GM12864 (cell line): ENCODE measurements at regions not wholly inside any gene's neighbourhood (a gene's known extent, or its start where the extent isn't known, plus 50 kb on each side); places are given as distances from the start of the nearest gene placed in this dataset.
"Not testable (repeated sequence)": the region's sequence is repeated elsewhere in the genome, so short reads cannot be mapped to it uniquely, and the experiment has no call there.

ENCODE experiments used
- DNase-seq: peaks from one replicate; pipeline ENCODE4 v3.0.0-alpha.2; 2011; ENCODE audit warnings: low read depth
- H3K4me3 ChIP-seq: 2 replicates; pipeline ENCODE4 v1.5.1; 2011; ENCODE audit warnings: mild to moderate bottlenecking, low read depth, low read length, control low read depth
- TF ChIP-seq, protein P1 (sequence below): IDR thresholded peaks from 2 replicates; pipeline ENCODE4 v1.5.1; 2011; ENCODE audit warnings: low read depth, mild to moderate bottlenecking, moderate library complexity, low read length, control low read depth, inconsistent platforms; ENCODE audit errors: missing control alignments

DNA sequence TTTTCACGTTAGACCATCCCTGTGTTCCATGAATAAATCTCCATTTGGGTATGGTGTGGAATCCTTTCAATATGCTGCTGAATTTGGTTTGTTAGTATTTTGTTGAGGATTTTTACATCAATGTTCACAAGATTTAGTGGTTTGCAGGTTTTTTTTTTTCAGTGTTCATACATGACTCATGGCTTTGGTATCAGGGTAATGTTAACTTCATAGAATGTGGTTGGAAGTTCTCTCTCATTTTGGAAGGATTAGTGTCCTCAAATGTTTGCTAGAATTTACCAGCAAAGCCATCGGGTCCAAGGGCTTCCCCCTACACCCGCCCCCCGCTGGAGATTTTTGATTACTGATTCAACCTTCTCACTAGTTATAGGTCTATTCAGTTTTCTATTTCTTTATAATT, 398.0 kb downstream of the NXPH1 start:
- H3K4me3 ChIP-seq = no peak overlapping the region
- TF ChIP-seq, protein P1, sequence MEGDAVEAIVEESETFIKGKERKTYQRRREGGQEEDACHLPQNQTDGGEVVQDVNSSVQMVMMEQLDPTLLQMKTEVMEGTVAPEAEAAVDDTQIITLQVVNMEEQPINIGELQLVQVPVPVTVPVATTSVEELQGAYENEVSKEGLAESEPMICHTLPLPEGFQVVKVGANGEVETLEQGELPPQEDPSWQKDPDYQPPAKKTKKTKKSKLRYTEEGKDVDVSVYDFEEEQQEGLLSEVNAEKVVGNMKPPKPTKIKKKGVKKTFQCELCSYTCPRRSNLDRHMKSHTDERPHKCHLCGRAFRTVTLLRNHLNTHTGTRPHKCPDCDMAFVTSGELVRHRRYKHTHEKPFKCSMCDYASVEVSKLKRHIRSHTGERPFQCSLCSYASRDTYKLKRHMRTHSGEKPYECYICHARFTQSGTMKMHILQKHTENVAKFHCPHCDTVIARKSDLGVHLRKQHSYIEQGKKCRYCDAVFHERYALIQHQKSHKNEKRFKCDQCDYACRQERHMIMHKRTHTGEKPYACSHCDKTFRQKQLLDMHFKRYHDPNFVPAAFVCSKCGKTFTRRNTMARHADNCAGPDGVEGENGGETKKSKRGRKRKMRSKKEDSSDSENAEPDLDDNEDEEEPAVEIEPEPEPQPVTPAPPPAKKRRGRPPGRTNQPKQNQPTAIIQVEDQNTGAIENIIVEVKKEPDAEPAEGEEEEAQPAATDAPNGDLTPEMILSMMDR = no peak
- DNase-seq = no peak

DNA sequence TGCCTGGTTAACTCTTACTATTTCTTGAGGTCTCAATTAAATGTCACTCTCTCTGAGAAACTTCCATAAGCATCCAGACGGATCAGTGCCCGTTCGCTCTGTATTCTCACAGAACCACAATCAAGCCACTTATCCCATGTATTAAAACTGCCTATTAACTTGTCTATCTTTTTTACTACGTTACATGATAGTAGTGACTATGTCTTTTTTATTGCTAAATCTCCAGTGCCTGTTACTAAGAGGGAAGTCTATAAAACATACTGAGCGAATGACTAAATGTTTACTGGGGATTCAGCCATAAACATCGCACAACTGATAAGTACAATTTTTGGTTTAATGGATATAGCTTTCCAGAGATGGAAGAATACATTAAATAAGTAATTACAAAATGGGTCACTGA, 399.9 kb downstream of the NXPH1 start:
- no peak overlapping the region for H3K4me3 ChIP-seq
- DNase-seq = no peak
- TF ChIP-seq, protein P1 = no peak

DNA sequence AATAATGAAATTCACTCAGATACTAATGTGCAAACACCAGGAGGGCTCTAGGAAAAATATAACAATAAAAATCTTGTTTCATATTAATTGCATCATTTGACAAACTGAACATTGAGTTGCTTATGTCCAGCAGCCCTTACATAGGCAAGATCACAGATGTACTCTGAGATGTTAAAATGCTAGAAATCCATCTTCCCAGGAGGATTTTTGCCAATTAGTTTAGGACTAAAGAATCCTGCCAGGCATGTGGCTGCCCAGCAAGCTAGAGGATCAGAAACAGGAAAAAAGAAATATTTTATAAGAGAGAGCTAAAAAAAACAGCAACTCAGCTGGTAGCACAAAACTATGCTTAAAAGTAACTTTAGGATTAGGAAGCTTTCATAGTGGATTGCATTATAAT, 407.8 kb downstream of the NXPH1 start:
- DNase-seq = no peak
- TF ChIP-seq, protein P1 = no peak
- no peak overlapping the region for H3K4me3 ChIP-seq

DNA sequence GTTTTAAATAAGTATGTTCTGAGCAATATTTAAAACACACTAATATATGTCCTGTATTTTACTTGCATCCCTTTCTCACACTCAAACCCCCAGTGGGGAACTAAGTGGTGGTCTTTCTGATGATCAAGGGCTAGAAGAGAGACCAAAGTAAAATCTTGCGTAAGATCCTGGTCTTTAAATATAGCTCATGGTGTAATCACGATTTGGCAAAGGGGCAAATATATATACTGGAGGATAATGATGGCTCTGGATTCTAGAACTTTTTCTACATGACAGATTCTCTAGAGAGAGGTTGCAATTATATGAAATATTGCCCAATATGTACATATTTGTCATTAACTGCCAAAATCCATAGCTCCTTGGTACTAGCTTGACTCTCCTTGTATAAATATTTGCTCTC, 438.3 kb downstream of the NXPH1 start:
- TF ChIP-seq, protein P1 = no peak
- DNase-seq = no peak
- no peak overlapping the region for H3K4me3 ChIP-seq

DNA sequence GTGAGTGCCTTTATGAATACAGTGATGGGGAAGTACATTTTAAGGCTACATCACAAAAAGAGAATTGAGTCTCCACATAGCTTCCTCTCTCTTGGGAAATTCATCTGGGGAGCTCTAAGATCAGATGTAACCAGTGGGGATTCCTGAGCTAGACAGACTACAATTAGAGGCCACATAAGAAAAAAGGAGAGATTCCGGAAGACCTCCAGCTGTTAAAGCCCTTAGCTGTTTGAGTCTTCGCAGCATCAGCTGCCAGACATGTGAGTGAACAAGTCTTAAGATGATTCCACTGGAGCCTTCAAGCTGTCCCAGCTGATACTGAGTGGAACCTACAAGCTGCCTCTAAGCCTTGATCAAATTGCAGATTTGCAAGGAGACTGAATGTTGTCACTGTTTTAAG, 448.5 kb downstream of the NXPH1 start:
- TF ChIP-seq, protein P1 = no peak
- DNase-seq = no peak
- H3K4me3 ChIP-seq = no peak overlapping the region

DNA sequence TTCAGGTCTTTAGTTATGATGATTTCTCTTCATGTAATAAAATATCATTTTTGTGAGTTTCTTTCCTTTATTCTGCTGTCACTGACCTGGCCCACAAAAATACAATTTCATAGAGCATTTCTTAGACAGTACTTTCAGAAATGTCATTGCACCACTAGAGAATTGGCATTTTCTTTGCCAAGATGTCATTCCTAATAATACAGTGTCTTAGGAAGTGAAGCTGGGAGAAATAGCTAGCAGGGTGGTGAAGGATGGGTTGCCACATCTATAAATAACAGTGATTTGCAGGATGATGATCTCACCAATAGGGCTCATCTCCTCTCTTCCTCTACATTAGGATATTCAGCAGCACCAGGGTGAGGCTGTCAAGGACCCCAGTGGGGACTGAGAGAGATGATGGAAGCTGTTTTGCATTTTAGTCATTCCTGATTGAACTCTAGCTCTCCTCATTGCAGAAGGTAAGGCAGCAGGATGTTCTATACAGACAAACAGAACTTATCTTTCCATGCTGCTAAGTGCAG, 452.1 kb downstream of the NXPH1 start:
- no peak overlapping the region for H3K4me3 ChIP-seq
- no peak for DNase-seq
- TF ChIP-seq, protein P1 = no peak

DNA sequence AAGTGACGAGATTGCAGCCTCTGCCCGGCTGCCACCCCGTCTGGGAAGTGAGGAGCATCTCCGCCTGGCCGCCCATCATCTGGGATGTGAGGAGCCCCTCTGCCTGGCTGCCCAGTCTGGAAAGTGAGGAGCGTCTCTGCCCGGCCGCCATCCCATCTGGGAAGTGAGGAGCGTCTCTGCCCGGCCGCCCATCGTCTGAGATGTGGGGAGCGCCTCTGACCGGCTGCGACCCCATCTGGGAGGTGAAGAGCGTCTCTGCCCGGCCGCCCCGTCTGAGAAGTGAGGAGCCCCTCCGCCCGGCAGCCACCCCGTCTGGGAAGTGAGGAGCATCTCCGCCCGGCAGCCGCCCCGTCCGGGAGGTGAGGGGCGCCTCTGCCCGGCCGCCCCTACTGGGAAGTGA, 456.9 kb downstream of the NXPH1 start:
- DNase-seq, H3K4me3 ChIP-seq: not testable (repeated sequence)
